Right cardiac atrium (tissue), 5 donors: ENCODE measurements at regions not wholly inside any gene's neighbourhood (a gene's known extent, or its start where the extent isn't known, plus 50 kb on each side); places are given as distances from the start of the nearest gene placed in this dataset.
"Not testable (repeated sequence)": the region's sequence is repeated elsewhere in the genome, so short reads cannot be mapped to it uniquely, and the experiment has no call there.

Source experiments
- ATAC-seq, 2 donors: fragments of 200-7000 bp; cut with Tn5 transposase; one replicate each; pipeline versions ENCODE4 v1.8.0 to v1.9.1; 2020; ENCODE audit warnings: moderate library complexity in 2 of 2, mild to moderate bottlenecking in 1 of 2
- DNase-seq, 3 donors: peaks; one replicate each; pipeline ENCODE4 v3.0.0-alpha.2; 2020
- H3K27ac ChIP-seq: one replicate; pipeline ENCODE4 v1.5.1; 2013; ENCODE audit warnings: mild to moderate bottlenecking, low read length, control low read depth, moderate library complexity
- H3K27me3 ChIP-seq: one replicate; pipeline ENCODE4 v1.6.1; 2013; ENCODE audit not compliant: control insufficient read depth, insufficient read depth
- H3K4me1 ChIP-seq: one replicate; pipeline ENCODE4 v1.6.1; 2013; ENCODE audit warnings: low read length; ENCODE audit not compliant: control insufficient read depth, insufficient read depth
- H3K4me3 ChIP-seq: one replicate; pipeline ENCODE4 v1.5.1; 2013; ENCODE audit warnings: low read length, control low read depth
- H3K9me3 ChIP-seq: one replicate; pipeline ENCODE4 v1.6.1; 2013; ENCODE audit warnings: low read length; ENCODE audit not compliant: control insufficient read depth
- WGBS: extraction: QIAGEN DNeasy Blood & Tissue Kit; methylation state at CpG from one replicate; pipeline ENCODE4 v1.1.7; 2013; 5-methylcytosine and 5-hydroxymethylcytosine counted together
- intact Hi-C, 4 donors: fragments of 100-400 bp; cut with DNase I; formaldehyde crosslinking; loops; one replicate each; pipeline versions ENCODE4 v1.11.0 to v1.14.0; 2022 to 2023
- donor health status: healthy with polysubstance abuse.
- donor health status: DM: no; HTN: yes; CAD: no.
- donor health status: DM: no; HTN: no; CAD: no.
- donor health status: DM: no; HTN: yes; CAD: no; lungs with severe emphysema.
- donor health status: DM: yes; HTN: yes; CAD: no.

DNA sequence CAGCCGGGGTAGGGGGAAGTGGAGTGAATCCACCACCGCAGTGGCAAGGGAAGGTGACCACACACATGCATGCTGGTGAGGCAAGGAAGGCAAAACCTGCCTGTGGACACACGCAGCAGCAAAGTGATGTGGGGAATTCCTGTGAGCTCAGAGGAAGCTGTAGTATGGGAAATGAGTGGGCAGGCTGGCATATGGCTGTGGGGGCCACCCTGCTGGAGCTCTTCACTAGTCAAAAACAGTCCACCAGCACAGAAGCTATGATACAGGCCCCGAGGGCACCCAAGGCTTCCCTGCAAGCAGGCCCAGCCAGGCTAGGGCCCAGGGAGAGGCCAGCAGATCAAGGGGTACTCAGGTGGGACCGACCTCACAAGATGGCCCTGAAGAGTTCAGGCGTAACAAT is 239.1 kb downstream of the CHM start:
- Histone ChIP-seq H3K4me1 (no peaks in the 10 kb centered on the region), H3K27me3 (no peaks in the 10 kb centered on the region), H3K4me3 (no peak overlapping the region), H3K9me3 (no peaks in the 10 kb centered on the region), H3K27ac (no peak overlapping the region)
- ATAC-seq (no peak), DNase-seq (no peak)
- intact Hi-C loops: no loop called here
- WGBS: 73% methylated on average over 6 of the region's 6 CpGs

- H3K4me1 ChIP-seq, intact Hi-C loops, H3K4me3 ChIP-seq, H3K9me3 ChIP-seq, ATAC-seq, H3K27me3 ChIP-seq, DNase-seq, H3K27ac ChIP-seq: not testable (repeated sequence)
- WGBS: 84% methylated on average over 8 of the region's 8 CpGs
These were observed 275.0 kb downstream of the CHM start for GRCh38 chrX:85772391-85772790.

GRCh38 chrX:85765651-85766050 is 281.7 kb downstream of the CHM start:
- no peak for ATAC-seq
- DNase-seq: no peak
- H3K9me3 ChIP-seq: no peaks in the 10 kb centered on the region
- no peaks in the 10 kb centered on the region for H3K4me1 ChIP-seq
- 55% methylated on average over 3 of the region's 3 CpGs for WGBS
- intact Hi-C loops: no loop called here
- H3K4me3 ChIP-seq: no peak overlapping the region
- H3K27ac ChIP-seq: no peak overlapping the region
- no peaks in the 10 kb centered on the region for H3K27me3 ChIP-seq

DNA sequence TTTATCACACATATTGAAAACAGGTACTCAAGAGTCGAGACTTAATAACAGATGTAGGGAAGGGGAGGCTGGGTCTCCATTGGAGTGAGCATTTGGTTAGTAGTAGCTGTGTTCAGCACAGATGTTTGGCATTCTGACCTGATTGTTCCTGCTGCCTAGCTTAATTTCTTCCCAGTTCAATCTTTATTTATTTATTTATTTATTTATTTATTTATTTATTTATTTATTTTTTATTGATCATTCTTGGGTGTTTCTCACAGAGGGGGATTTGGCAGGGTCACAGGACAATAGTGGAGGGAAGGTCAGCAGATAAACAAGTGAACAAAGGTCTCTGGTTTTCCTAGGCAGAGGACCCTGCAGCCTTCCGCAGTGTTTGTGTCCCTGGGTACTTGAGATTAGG is 324.3 kb downstream of the CHM start:
- DNase-seq, intact Hi-C loops, H3K4me1 ChIP-seq, H3K9me3 ChIP-seq, H3K27ac ChIP-seq, ATAC-seq, H3K4me3 ChIP-seq, H3K27me3 ChIP-seq: not testable (repeated sequence)
- 87% methylated on average over 1 of the region's 2 CpGs for WGBS

DNA sequence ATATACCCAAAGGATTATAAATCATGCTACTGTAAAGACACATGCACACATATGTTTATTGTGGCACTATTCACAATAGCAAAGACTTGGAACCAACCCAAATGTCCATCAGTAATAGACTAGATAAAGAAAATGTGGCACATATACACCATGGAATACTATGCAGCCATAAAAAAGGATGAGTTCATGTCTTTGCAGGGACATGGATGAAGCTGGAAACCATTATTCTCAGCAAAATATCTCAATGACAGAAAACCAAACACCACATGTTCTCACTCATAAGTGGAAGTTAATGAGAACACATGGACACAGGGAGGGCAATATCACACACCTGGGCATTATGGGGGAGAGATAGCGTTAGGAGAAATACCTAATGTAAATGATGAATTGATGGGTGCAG is 323.8 kb upstream of the POF1B start:
- H3K27me3 ChIP-seq, H3K27ac ChIP-seq, ATAC-seq, intact Hi-C loops, DNase-seq, H3K4me3 ChIP-seq, H3K9me3 ChIP-seq, H3K4me1 ChIP-seq: not testable (repeated sequence)
- 87% methylated on average over 1 of the region's 1 CpG for WGBS

GRCh38 chrX:85698921-85699320 is 319.5 kb upstream of the POF1B start:
- no peaks in the 10 kb centered on the region for H3K9me3 ChIP-seq
- H3K27ac ChIP-seq: no peak overlapping the region
- H3K4me1 ChIP-seq: no peaks in the 10 kb centered on the region
- peak in 1 of 3 donors; percentile 28 for DNase-seq
- no peak for ATAC-seq
- 58% methylated on average over 5 of the region's 5 CpGs for WGBS
- H3K27me3 ChIP-seq: no peaks in the 10 kb centered on the region
- intact Hi-C loops: no loop called here
- H3K4me3 ChIP-seq: no peak overlapping the region

DNA sequence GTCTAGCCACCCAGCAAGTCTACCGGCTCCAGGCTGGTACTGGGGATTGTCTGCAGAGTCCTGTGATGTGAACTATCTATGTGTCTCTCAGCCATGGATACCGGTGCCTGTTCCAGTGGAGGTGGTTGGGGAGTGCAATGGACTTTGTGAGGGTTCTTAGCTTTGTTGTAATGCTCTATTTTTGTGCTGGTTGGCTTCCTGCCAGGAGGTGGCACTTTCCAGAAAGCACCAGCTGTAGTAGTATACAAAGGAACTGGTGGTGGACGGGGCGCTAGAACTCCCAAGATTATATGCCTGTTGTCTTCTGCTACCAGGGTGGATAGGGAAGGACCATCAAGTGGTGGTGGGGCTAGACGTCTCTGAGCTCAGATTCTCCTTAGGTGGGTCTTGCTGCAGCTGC is 306.4 kb upstream of the POF1B start:
- 78% methylated on average over 5 of the region's 5 CpGs for WGBS
- intact Hi-C loops: no loop called here
- Histone ChIP-seq H3K27ac (no peak overlapping the region), H3K27me3 (no peaks in the 10 kb centered on the region), H3K4me3 (no peak overlapping the region), H3K9me3 (no peaks in the 10 kb centered on the region), H3K4me1 (no peaks in the 10 kb centered on the region)
- no peak for ATAC-seq
- DNase-seq: peak in 1 of 3 donors; percentile 12

DNA sequence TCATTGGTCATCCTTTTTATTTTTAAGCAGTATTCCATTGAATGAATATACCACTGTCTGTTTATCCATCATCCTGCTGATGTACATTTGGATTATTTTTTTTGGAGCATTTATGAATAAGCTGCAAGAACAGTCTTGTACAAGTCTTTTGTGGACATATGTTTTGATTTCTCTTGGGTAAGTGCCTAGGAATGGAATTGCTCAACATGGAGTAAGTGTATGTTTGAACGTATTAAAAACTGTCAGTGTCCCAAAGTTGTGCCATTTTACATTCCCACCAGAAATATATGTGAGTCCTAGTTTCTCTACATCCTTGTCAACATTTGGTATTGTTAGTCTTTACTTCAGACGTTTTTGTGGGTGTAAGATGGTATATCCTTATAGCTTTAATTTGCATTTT is 287.0 kb upstream of the POF1B start:
- Histone ChIP-seq H3K4me3 (no peak overlapping the region), H3K27me3 (no peaks in the 10 kb centered on the region), H3K4me1 (no peaks in the 10 kb centered on the region), H3K27ac (no peak overlapping the region), H3K9me3 (no peaks in the 10 kb centered on the region)
- no peak for DNase-seq
- intact Hi-C loops: no loop called here
- WGBS: 39% methylated on average over 2 of the region's 2 CpGs
- ATAC-seq: no peak

DNA sequence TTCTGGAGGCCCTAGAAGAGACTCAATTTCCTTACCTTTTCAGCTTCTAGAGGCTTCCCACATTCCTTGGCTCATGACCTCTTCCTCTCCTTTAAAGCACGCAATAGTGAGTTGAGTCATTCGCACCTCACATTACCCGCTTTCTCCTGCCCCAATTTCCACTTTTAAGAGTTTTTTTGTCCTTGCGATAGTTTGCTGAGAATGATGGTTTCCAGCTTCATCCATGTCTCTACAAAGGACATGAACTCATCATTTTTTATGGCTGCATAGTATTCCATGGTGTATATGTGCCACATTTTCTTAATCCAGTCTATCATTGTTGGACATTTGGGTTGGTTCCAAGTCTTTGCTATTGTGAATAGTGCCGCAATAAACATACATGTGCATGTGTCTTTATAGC is 284.5 kb upstream of the POF1B start:
- H3K4me1 ChIP-seq, DNase-seq, H3K27me3 ChIP-seq, H3K9me3 ChIP-seq, intact Hi-C loops, H3K4me3 ChIP-seq, ATAC-seq, H3K27ac ChIP-seq: not testable (repeated sequence)
- WGBS: 97% methylated on average over 4 of the region's 5 CpGs

GRCh38 chrX:85630901-85631300 is 251.4 kb upstream of the POF1B start:
- H3K4me1 ChIP-seq: no peaks in the 10 kb centered on the region
- intact Hi-C loops: no loop called here
- no peaks in the 10 kb centered on the region for H3K27me3 ChIP-seq
- H3K4me3 ChIP-seq: no peak overlapping the region
- DNase-seq: no peak
- H3K9me3 ChIP-seq: no peaks in the 10 kb centered on the region
- ATAC-seq: no peak
- H3K27ac ChIP-seq: no peak overlapping the region

- Histone ChIP-seq H3K27ac (no peak overlapping the region), H3K27me3 (no peaks in the 10 kb centered on the region), H3K4me3 (no peak overlapping the region), H3K9me3 (no peaks in the 10 kb centered on the region), H3K4me1 (no peaks in the 10 kb centered on the region)
- WGBS: 35% methylated on average over 3 of the region's 3 CpGs
- ATAC-seq (no peak), DNase-seq (no peak)
- intact Hi-C loops: no loop called here
These were observed 247.9 kb upstream of the POF1B start for GRCh38 chrX:85627363-85627762.

GRCh38 chrX:85622635-85623034 is 243.2 kb upstream of the POF1B start:
- no peaks in the 10 kb centered on the region for H3K4me1 ChIP-seq
- no peaks in the 10 kb centered on the region for H3K27me3 ChIP-seq
- no peak overlapping the region for H3K27ac ChIP-seq
- DNase-seq: no peak
- no peaks in the 10 kb centered on the region for H3K9me3 ChIP-seq
- no peak for ATAC-seq
- 81% methylated on average over 8 of the region's 8 CpGs for WGBS
- intact Hi-C loops: no loop called here
- H3K4me3 ChIP-seq: no peak overlapping the region
